ENCODE measurements at regions not wholly inside any gene's neighbourhood (a gene's known extent, or its start where the extent isn't known, plus 50 kb on each side); places are given as distances from the start of the nearest gene placed in this dataset.
"Not testable (repeated sequence)": the region's sequence is repeated elsewhere in the genome, so short reads cannot be mapped to it uniquely, and the experiment has no call there.

DNA sequence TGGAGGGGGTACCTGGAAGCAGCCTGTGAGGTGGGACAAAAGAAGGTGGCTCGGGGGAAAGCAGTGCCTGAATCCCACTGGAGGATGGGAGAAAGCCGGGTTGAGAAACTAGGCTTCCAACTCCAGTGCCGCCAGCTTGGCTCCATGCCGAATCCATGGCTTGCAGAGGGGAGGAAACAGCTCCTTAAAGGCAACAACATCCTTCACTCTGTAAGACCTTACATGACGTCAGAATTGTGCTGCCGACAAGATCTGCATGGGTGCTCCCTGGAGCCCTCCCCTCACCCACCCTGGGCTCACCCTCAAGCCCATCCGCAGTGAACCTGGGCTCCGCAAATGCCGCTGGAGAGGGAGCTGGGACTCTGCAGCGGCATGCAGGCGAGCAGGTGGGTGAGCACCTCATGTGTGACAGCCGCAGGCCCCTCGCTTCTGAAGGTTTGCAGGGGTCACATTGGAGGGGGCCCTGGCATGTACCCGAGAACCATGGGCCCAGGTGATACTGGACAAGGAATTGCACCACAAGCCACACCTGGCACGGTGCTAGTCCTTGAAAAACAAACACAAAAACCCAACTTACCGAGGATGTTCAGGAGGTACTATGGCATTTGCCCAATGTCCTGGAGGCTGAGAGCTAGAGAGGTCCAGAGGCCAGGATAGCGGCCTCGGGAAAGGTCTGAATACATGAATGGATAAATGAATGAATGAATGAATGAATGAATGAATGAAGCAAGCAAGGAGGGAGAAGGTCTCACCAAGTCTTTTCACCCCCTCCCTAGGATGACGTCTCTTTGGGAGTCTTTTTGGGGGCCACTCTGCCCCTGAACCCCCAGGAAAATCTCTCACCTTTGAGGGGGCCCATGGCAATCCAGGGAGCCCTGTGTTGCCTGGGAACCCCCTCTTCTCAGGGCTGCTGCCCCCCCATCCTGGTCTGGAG lies 238.6 kb upstream of the SHH start:
- FAIRE-seq = no peak

DNA sequence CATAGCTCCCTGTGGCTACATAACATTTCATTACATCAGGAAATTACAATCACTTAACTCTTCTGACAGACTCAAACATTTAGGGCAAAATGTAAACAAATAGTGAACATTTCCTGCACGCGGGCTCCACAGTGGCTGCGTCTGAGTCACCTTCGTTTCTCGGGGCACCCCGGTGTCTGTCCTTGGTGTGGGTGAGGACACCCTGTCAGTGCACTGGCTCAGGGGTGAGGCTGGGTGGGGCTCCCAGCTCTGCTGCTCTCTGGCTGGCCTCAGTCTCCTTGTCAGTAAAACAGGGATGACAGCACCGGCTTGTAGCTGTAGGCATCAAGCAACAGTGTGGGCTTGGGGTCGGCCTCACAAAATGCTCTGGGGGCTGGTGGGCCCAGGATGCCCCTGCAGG lies 237.1 kb upstream of the SHH start:
- no peak for FAIRE-seq

GRCh38 chr7:156046031-156046560 lies 233.8 kb upstream of the SHH start:
- FAIRE-seq = no peak

GRCh38 chr7:156043416-156044178 lies 231.3 kb upstream of the SHH start:
- no peak for FAIRE-seq

- FAIRE-seq = no peak
These were observed 229.1 kb upstream of the SHH start for GRCh38 chr7:156041398-156041797.

DNA sequence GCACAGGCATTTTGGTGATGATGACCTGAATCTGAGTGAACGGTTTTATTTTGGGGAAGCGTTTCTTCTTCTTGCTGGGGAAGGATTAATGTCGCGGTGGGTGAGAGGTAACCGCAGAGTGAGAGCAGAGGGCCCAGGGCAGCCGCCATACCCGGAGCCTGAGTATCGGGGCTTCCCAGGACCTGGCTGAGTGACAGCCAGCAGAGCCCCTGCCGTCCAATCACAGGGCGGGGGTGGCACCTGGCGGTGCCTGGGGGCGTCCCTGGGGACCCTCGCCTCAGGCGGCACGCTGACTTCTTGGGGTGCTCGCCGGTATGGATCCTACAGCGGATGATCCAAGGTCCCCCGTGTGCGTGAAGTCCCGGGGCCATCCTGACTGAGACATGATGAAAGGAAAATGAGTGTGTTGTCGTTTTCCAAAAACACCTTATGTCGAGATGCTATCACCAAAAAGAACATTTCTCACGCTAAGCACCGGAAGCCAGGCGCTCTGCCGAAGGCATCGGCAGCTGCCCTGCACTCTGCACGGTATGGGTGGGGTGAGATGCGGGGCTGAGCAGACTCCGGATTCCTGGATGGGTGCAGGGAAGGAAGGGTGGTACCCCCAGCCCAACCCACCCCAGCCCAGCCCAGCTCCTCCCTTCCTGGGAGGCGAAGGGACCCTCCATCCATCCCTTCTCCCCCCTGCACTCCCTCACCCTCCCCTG lies 227.9 kb upstream of the SHH start:
- FAIRE-seq = no peak

DNA sequence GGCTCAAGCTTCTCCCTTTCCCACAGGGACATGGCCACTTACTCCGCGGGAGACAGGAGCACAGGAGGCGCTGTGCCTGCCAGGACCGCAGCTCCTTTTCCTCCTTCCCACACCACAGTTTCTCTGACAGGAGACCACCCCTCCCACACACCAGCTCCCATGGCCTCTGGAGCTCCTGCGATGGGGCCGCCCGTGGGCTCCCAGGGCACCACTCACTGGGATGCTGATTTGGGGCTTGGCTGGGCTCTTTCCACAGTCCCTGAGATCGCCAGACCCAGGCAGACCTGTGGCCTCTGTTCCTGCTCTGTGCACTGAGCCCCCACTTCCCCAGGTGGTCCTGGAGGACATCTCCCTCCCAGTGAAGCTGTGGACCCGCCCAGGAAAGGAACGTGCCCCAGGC lies 226.9 kb upstream of the SHH start:
- no peak for FAIRE-seq

DNA sequence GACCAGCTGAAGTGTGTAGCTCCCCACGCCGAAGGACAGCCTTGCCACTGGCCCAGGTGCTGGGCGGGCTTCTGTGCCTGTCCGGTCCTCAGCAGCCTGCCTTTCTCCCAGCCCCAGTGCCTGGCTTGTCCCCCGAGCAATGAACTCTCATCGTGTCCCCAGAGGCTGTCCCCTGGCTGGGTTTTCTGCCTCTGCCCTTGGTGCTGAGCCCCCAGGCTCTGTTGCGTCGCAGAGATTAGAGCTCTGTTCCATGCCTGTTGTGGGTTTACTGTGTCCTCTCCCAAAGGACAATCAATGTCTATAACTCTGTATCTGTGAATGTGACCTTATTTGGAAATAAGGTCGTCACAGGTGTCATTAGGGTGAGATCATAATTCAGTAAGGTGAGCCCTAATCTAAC lies 226.1 kb upstream of the SHH start:
- FAIRE-seq = no peak

- no peak for FAIRE-seq
These were observed 223.9 kb upstream of the SHH start for GRCh38 chr7:156036153-156036552.

DNA sequence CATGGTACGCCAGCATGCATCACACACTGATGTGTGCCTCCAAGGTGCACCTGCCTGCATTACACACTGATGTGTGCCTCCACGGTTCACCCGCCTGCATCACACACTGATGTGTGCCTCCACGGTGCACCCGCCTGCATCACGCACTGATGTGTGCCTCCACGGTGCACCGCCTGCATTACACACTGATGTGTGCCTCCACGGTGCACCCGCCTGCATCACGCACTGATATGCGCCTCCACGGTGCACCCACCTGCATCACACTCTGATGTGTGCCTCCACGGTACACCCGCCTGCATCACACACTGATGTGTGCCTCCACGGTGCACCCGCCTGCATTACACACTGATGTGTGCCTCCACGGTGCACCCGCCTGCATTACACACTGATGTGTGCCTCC lies 223.1 kb upstream of the SHH start:
- not testable (repeated sequence) for FAIRE-seq

DNA sequence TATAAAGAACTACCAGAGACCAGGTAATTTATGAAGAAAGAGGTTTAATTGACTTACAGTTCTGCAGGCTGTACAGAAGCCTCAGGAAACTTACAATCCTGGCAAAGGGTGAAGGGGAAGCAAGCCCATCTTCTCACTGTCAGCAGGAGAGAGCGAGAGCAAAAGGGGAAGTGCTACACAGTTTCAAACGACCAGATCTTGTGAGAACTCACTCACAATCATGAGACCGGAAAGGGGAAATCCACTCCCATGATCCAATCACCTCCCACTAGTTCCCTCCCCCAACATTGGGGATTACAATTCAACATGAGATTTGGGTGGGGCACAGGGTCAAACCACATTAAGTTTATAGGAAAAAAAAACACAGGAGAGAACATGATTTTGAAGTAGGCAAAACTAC lies 222.1 kb upstream of the SHH start:
- FAIRE-seq = no peak

- FAIRE-seq = no peak
These were observed 220.7 kb upstream of the SHH start for GRCh38 chr7:156032973-156033372.

GRCh38 chr7:156031679-156032478 lies 219.6 kb upstream of the SHH start:
- no peak for FAIRE-seq

DNA sequence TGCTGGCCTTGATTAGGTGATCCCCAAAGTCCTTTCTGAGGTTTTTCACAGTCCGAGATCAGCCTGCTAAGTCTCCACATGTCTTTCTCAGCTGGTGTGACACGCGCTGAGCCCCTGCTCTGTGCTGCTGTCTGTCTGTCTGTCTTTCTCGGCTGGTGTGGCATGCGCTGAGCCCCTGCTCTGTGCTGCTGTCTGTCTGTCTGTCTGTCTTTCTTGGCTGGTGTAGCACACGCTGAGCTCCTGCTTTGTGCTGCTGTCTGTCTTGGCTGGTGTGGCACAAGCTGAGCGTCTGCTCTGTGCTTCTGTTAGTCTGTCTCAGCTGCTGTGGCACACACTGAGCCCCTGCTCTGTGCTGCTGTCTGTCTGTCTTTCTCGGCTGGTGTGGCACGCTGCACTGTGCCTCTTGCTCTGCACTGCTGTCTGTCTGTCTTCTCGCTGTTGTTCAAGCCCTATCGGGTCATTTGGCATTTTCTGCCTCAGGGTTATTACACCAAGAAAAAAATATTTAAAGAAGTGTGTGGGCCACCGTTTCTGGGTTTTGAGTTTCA lies 217.3 kb upstream of the SHH start:
- no peak for FAIRE-seq

- FAIRE-seq = no peak
These were observed 216.3 kb upstream of the SHH start for GRCh38 chr7:156028521-156028920.

GRCh38 chr7:156027821-156028220 lies 215.6 kb upstream of the SHH start:
- no peak for FAIRE-seq

- no peak for FAIRE-seq
These were observed 214.3 kb upstream of the SHH start for GRCh38 chr7:156026603-156027002.

- no peak for FAIRE-seq
These were observed 213.9 kb upstream of the SHH start for GRCh38 chr7:156026076-156026600.

DNA sequence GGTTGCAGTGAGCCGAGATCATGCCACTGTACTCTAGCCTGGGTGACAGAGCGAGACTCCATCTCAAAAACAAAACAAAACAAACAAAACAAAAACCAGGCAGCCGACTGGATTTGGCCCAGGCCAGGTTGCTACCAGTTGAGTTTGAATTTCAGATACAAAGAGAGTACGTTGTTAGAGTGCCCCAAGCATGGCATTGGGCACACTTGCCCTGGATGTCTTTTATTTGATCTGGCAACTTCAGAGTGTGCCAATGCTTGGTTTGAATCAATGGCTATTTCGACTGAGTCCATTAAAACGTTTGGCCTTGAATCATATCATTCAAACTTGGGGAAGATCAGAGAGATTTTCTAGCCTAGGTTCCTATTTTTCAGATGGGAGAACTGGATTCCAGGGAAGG lies 213.4 kb upstream of the SHH start:
- no peak for FAIRE-seq

- no peak for FAIRE-seq
These were observed 211.9 kb upstream of the SHH start for GRCh38 chr7:156024201-156024600.
